EH (cell line): ENCODE measurements at regions not wholly inside any gene's neighbourhood (a gene's known extent, or its start where the extent isn't known, plus 50 kb on each side); places are given as distances from the start of the nearest gene placed in this dataset.
"Not testable (repeated sequence)": the region's sequence is repeated elsewhere in the genome, so short reads cannot be mapped to it uniquely, and the experiment has no call there.

Experiments used
- DNase-seq: peaks from one replicate; pipeline ENCODE4 v3.0.0-alpha.2; 2015; ENCODE audit warnings: low read depth

DNA sequence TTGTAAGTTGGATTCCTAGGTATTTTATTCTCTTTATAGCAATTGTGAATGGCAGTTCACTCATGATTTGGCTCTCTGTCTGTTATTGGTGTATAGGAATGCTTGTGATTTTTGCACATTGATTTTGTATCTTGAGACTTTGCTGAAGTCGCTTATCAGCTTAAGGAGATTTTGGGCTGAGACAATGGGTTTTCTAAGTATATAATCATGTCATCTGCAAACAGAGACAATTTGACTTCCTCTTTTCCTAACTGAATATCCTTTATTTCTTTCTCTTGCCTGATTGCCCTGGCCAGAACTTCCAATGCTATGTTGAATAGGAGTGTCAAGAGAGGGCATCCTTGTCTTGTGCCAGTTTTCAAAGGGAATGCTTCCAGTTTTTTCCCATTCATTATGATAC, 464.8 kb downstream of the XYLT1 start:
- not testable (repeated sequence) for DNase-seq

DNA sequence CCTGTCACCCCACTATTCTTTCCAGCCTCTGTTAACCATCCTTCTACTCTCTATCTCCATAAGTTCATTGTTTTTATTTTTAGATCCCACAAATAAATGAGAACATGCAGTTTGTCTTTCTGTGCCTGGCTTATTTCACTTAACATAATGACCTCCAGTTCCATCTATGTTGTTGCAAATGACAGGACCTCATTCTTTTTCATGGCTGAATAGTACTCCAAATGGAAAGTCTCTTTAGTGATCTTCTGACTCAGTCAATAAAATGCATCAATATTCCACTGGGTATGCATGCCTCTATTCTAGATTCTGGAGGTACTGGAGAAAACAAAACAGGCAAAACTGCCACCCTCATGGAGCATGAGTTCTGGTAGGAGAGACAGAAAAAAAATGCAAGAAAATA, 459.0 kb downstream of the XYLT1 start:
- DNase-seq, result no peak

DNA sequence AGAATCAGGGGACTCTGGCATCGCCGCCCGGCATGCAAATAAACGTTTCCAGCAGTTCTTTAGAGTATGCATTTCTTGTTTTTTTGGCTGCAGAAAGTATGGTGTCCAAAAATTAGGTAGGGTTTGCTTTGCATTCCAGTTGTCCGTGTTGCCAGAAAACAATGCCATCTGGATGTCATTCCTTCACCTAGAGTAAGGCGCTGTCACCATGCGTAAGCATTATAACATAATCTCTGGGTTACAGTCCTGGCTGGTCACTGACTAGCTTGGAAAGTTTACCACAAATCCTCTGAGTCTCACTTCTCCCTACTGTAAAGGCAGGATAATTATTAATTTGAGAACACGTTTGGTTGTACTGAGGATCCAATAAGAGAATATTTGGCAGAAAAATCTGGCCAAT, 457.7 kb downstream of the XYLT1 start:
- DNase-seq, result no peak

DNA sequence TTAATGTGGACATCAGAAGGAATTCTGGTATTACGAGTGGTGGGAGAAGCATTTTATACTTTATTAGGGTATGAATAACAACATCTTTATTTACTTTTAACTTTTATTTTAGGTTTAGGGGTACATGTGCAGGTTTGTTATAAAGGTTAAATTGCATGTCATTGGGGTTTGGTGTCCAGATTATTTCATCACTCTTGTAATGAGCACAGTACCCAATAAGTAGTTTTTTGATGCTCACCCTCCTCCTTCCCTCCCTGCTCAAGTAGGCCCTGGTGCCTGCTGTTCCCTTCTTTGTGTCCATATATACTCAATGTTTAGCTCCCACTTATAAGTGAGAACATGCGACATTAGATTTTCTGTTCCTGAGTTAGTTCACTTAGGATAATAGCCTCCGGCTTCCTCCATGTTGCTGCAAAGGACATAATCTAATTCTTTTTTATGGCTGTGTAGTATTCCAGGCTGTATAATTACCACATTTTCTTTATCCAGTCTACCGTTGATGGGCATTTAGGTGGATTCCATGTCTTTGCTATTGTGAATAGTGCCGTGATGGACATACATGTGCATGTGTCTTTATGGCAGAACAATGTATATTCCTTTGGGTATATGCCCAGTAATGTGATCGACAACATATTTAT, 456.2 kb downstream of the XYLT1 start:
- DNase-seq, result no peak

DNA sequence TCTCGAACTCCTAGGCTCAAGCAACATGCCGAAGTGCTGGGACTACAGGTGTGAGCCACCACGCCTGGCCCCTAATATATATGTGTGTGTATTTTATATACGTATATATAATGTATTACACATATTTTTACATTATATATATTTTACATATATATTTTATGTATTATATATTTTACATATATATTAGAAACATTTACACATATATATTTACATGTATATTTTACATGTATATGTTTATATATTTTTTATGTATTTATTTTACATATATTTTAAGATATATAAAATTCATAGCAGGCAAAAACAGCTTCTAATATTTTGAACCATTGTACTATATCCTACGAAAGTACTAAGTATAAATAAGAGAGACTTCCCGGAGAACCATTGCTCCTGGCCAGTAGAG, 455.1 kb downstream of the XYLT1 start:
- no peak for DNase-seq

DNA sequence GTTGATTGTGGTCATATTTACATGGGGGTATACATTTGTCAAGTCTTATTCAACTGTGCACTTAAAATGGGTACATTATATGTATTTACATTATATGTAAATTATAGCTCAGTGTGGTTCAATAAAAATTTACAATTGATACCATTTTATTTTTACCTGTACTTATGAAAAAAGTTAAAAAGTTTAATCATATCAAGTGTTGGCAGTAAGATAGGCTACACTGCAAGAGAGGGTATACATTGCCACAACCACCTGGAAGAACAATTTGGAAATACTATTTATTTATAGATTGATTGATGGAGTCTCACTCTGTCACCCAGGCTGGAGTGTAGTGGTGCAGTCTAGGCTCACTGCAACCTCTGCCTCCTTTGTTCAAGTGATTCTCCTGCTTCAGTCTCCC, 453.3 kb downstream of the XYLT1 start:
- no peak for DNase-seq

DNA sequence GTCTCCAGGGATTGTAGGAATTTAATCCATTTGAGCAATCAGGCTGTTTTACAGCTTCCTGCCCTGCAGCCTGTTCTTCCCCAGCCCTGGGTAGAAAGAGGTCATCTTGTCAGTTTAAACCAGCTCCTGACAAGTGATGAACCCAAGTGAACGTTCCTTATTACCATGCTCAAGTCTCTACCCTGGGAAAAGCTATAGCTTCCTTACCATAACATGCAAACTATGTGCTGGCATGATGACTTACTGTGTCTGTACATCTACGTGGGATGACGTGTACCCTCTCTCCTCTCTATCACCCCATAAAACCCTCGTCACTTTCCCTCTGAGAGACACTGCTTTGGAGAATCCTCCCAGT, 452.2 kb downstream of the XYLT1 start:
- no peak for DNase-seq

DNA sequence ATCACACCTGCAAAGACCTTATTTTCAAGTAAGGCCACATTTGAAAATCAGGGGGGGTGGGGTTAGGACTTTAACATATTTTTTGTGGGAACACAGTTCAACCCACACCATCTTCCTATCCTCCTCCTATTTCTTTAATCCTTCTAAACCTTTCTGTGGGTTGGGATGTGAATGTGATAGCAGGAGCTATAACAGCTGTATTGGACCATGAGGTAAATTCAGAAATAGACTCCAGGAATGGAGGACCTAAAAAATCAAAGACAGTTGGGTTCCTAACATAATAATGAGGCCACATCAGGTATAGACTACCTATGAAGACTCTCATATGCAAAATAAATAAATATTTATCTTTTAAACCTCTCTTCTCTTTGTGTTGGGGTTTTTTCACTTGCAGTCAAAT, 451.4 kb downstream of the XYLT1 start:
- DNase-seq, result no peak

DNA sequence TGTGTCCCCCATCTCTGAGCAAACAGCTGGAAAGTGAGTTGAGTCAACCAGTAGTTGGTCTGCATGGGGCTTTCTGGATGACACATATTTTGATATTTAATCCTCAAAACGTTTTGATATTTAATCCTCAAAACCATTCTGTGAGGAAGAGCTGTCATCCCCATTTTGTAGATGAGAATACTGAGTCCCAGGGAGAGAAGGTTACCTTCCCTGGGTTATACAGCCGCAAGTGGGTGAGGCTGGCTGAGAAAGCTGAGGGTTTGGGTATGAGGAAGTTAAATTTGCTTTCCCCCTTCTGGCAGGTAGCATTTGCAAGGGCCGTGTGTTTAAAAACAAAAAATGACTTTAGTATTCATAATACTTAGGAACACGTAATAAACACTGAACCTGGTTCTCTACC, 447.2 kb downstream of the XYLT1 start:
- no peak for DNase-seq

DNA sequence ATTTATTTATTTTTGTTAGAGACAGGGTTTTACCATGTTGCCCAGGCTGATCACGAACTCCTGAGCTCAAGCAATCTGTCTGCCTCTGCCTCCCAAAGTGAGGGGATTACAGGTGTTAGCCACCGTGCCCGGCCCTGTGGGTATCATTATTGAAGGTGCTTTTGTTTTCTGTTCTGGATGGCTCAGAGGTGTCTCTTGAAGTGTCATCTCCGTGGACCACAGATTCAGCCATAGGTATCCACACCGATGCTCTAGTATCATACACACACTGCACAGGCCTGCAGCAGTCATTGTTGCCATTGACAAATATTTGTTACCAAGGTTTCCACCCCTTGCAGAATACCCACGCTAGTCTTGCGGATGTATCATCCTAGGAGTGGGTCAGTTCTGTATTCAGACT, 446.2 kb downstream of the XYLT1 start:
- DNase-seq, result no peak

DNA sequence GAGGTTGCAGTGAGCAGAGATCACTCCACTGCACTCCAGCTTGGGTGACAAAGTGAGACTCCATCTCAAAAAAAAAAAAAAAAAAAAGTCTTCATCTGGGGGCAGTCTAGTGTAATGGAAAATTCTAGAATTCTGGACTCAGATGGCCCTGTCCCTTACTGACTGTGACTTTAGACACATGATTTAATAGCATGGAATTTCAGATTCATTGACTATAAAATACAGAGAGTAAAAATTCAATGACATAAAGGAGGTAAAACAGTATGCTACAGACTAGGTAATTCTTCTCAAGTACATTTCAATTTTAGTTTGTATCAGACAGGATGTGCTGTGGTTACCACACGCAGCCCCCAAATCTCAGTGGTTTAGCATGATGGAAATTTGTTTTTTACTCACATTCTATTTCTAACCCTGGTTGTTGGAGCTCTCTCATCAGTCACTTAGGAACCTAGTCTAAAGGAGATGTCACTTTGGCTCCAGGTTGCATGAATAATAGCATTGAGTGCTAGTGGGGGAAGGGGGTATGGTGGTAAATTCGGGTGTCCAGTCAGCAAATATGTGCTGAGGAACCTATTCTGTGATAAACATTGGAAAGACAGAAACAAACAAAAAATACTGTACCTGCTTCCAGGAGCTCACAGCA, 444.0 kb downstream of the XYLT1 start:
- DNase-seq, result no peak

DNA sequence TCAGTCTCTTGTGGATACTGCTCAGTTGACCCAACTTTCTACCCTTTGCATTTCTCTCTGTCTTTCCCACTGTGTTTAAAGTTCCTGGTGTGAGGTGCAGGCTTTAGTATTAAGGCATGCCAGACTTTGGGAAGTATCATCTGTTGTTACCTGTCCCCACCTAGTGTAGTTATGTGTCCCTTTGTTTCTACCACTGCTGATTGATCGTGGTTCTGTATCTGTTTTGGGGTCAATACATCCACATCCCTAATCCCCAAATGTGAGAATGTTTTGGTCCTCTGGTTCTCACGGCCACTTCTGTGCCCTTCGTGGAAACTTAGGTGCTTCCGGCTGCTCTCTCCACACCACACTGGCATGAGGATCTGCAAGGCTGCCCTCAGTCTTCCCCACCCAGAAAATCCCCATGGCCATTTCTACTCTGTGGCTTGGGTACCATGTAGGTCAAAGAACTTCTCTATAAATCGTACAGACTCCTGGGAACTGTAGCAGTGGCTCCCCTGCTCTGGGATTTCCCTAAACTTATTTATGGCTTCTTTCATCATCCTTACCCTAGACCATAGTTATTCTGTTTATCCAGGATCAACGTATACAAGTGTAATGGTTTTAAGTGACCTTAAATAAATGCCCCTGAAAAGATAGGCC, 443.2 kb downstream of the XYLT1 start:
- no peak for DNase-seq

DNA sequence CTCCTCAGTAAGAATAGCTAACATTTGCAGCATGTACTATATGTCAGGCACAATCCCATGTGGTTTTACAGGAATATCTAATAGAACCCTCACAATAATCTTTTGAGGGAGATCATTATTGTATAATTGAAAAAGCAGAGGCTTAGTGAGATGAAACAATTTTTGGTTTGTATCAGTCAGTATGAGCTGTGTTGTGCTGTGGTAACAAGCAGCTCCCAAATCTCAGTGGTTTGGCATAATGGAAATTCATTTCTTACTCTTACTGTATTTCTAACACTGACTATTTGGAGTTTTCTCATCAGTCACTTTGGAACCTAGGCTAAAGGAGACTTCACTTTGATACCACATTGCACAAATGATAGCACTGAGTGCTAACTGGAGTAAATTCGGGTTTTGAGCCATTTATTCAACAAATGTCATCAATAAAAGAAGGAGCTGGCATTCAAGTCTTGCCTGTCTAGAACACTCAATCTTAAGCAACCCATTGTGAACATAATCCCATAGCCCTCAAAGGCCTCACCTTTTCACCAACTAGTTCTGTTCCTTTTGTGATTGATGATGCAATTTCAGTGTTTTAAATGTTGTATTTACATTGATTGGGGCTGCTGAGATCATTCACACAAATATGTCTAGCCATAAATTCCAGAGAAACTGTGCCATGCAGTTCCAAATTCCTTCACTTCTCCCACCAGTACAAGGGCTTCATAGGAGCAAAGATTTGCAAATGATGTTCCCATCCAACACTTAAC, 441.0 kb downstream of the XYLT1 start:
- DNase-seq, result no peak

DNA sequence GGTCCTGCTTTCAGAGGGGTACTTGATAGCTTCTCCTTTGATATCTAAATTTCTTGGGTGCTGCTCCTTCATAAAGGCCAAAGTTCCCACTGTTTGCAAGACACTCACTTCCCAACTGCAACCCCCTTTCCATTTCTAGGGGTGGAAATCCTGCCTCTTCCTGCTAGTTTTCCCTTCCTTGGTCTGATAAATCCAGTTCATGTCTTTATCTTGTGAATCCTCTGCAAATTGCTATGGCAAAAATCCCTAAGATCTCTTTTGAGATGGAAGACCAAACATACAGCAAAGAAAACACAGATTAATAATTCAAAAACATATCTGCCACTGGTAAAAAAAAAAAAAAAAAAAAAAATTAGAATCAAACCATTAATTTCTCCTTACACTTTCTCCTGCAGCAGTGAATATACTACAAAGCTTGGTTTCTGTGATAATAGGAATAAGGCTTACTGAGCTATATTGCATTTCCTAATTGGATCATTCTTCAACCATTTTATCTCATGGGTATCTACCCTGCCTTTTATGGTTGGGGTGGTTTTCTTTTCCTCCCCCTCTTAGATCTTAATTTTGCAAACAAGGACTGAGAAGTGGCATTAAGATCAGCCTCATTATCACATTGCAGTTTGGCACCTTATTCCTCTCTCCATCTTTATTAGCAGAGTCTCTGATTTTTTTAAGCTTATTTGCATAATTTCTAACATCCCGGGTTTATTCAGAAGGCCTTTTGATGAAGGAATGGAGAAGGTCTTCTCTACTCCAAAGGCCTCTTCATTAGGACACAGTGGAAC, 439.1 kb downstream of the XYLT1 start:
- no peak for DNase-seq

DNA sequence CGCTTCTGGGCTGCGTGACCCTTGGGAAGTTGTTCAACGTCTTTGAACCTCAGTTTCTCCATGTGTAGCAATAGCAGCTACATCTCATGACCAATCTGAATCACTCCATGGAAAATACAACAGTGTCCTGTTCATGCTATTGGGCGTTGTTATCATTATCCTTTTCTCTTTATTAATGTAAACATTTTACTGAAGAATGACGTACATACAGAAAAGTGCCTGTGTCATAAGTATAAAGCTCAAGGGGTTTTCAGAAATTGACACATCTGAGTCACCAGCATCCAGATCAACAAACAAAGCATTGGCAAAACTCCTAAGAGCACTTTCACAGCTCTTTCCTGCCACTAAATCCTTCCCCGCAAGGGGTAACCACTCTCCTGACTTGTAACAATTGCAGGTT, 438.4 kb downstream of the XYLT1 start:
- DNase-seq, result no peak

DNA sequence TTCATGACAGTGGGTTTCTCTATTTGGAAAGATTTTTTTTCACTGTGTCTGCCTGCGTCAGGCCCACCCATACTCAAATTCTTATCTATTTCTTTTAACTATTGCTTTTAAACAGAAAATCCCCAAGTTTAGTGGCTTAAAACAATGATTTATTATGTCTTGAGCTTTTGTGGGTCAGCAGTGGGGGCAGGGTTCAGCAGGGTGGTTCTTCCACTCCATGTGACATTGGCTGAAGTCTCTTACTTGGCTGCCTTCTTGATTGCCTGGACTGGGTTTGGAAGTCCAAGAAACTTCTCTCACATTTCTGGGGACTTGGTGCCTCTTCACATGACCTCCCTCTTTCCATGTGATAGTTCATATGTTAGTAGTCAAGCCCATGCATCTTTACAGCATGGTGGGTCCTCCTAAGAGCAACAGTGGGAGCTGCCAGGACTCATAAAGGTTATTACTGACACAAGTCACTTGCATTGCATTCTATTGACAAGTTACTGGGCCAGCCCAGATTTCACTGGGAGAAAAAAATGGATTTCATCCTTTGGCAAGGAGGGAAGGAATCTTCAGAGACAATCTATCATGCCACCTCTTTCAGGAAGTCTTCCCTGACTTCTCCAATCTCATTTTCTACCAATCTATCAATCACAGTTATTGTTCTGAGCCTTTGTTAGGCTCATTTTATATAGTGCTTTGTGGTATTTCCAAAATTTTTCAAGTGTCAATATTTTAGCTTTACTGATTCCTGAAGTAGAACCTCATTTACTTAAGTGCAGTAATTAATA, 436.1 kb downstream of the XYLT1 start:
- DNase-seq, result no peak

DNA sequence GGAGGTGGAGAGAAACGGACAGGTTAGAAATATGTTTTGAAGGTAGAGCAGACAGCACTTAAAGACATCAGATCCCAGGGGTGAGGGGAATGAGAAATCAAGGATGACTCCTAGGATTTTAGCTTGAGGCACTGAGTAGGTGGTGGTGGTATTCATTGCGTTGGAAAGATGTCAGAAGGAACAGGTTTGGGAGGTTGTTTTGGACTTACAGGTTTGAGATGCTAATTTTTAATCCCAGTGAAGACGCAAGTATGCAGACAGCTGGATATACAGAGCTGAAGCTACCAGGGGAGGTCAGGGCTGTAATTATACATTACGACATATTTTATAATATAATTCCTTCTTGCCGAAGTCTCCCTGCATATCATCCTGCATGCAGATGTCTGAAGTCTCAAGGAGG, 433.3 kb downstream of the XYLT1 start:
- no peak for DNase-seq

DNA sequence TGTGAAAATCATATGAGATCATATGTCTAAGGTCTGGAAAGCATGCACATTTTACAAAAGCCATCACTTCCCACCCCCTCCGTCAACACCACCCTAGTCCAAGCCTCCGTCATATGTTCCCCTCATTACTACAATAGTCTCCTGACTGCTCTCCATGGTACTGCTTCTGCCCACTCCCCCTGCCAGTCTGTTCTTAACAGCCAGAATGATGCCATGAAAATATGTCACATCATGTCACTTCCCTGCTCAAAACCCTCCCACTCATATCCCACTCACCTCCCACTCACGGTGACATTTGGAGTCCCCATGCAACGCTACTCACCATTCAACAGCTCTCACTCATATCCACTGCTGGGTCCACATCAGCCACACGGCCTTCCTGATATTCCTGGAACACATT, 432.3 kb downstream of the XYLT1 start:
- no peak for DNase-seq

DNA sequence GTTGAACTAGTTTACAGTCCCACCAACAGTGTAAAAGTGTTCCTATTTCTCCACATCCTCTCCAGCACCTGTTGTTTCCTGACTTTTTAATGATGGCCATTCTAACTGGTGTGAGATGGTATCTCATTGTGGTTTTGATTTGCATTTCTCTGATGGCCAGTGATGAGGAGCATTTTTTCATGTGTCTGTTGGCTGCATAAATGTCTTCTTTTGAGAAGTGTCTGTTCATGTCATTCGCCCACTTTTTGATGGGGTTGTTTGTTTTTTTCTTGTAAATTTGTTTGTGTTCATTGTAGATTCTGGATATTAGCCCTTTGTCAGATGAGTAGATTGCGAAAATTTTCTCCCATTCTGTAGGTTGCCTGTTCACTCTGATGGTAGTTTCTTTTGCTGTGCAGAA, 421.7 kb downstream of the XYLT1 start:
- not testable (repeated sequence) for DNase-seq

DNA sequence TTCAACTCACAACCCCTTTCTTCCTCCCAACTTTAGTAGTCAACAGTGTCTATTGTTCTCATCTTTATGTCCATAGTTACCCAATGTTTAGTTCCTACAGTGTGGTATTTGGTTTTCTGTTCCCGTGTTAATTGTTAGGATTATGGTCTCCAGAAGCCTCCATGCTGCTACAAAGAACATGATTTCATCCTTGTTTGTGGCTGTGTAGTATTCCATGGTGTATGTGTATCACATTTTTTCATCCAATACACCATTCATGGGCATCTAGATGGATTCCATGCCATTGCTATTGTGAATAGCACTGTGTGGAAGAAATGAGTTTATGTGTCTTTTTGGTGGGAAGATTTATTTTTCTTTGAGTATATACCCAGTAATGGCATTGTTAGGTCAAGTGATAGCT, 420.3 kb downstream of the XYLT1 start:
- no peak for DNase-seq
